ENCODE measurements at regions not wholly inside any gene's neighbourhood (a gene's known extent, or its start where the extent isn't known, plus 50 kb on each side); places are given as distances from the start of the nearest gene placed in this dataset.

GRCh38 chr11:119481667-119482400, 58.9 kb upstream of the THY1 start:
- no peak overlapping the region for H3K27ac ChIP-seq
- no peak overlapping the region for H3K4me3 ChIP-seq (ENCODE audit: low read depth, low read length)
- peaks cover 14% of the 10 kb centered on the region for H3K27me3 ChIP-seq (replicated peaks)
- H3K36me3 ChIP-seq (replicated peaks): no peaks in the 10 kb centered on the region
- TF ChIP-seq CTCF (IDR thresholded peaks at IDR 0.05; ENCODE audit: low read depth, low read length, missing control alignments): no peak
- DNase-seq: no peak
- in situ Hi-C loops (cut with HindIII; ENCODE audit: low pct_ligation_motif_present, low sequenced_read_pairs): no loop called here

GRCh38 chr11:119481021-119481666, 58.2 kb upstream of the THY1 start:
- no peak overlapping the region for H3K27ac ChIP-seq
- no peaks in the 10 kb centered on the region for H3K36me3 ChIP-seq (replicated peaks)
- DNase-seq: peak; percentile 98
- no peak overlapping the region for H3K4me3 ChIP-seq (ENCODE audit: low read depth, low read length)
- H3K27me3 ChIP-seq (replicated peaks): peaks cover 15% of the 10 kb centered on the region
- in situ Hi-C loops (cut with HindIII; ENCODE audit: low pct_ligation_motif_present, low sequenced_read_pairs): no loop called here
- TF ChIP-seq CTCF (IDR thresholded peaks at IDR 0.05; ENCODE audit: low read depth, low read length, missing control alignments): peak; percentile 98

DNA sequence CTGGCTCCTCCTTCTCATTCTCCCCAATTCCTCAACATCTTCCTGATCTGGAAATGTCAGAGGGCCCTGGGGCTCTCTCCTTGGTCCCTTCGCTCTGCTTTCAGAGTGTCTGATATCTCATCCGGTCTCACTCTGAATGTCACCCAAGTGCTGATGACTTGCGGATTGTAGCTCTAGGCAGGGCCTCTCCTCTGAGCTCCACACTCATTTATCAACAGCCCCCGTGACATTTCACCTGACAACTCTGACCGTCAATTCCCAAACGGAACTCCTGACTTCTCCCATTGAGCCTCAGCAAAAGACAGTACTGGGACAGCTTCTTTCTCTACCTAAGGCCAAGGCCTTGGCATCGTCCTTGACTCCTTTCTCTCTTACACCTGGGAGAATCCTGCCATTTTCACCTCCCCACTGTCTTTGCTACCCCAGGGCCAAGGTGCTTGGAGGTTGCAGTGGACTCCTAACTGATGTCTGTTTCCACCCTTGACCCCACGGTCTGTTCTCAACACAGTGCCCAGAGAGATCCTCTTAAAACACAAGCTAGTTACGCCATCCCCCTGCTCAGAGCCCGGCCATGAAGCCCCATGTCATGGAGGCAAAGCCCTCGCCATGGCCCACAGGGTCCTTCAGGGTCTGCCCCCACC, 57.5 kb upstream of the THY1 start:
- TF ChIP-seq CTCF (IDR thresholded peaks at IDR 0.05; ENCODE audit: low read depth, low read length, missing control alignments): no peak
- Histone ChIP-seq H3K36me3 (replicated peaks) (no peaks in the 10 kb centered on the region), H3K4me3 (ENCODE audit: low read depth, low read length) (no peak overlapping the region), H3K27me3 (replicated peaks) (peaks cover 13% of the 10 kb centered on the region), H3K27ac (no peak overlapping the region)
- in situ Hi-C loops (cut with HindIII; ENCODE audit: low pct_ligation_motif_present, low sequenced_read_pairs): no loop called here
- DNase-seq: no peak

DNA sequence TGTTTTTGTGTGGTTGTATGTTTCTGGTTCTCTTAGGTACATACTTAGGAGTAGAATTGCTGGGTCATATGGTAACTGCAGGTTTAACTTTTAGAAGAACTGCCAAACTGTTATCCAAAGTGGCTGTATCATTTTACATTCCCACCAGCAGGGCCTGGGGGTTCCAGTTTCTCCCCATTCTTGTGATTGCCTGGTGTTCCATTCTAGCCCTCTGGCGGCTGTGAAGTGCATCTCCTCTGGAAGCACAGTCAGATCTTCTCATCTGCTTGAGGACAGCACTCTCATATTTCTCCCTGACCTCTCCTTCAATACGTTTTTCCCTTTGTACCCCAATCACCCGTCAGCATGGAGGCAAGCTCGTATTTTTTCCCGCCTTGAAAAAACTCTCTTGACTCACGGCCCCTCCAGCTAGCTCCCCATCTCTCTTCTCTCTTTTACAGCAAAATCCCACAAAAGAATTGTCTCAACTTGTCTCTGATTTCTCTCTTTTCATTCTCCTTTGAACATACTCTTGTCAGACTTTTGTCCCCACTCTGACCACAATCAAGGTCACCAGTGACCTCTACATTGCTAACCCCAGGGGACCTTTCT, 56.8 kb upstream of the THY1 start:
- in situ Hi-C loops (cut with HindIII; ENCODE audit: low pct_ligation_motif_present, low sequenced_read_pairs): no loop called here
- Histone ChIP-seq H3K36me3 (replicated peaks) (no peaks in the 10 kb centered on the region), H3K27ac (no peak overlapping the region), H3K27me3 (replicated peaks) (peaks cover 10% of the 10 kb centered on the region), H3K4me3 (ENCODE audit: low read depth, low read length) (no peak overlapping the region)
- peak; percentile 44 for DNase-seq
- peak; percentile 88 for TF ChIP-seq CTCF (IDR thresholded peaks at IDR 0.05; ENCODE audit: low read depth, low read length, missing control alignments)

GRCh38 chr11:119478711-119479285, 55.8 kb upstream of the THY1 start:
- in situ Hi-C loops (cut with HindIII; ENCODE audit: low pct_ligation_motif_present, low sequenced_read_pairs): no loop called here
- peaks cover 10% of the 10 kb centered on the region for H3K27me3 ChIP-seq (replicated peaks)
- TF ChIP-seq CTCF (IDR thresholded peaks at IDR 0.05; ENCODE audit: low read depth, low read length, missing control alignments): no peak
- no peak for DNase-seq
- H3K27ac ChIP-seq: no peak overlapping the region
- no peaks in the 10 kb centered on the region for H3K36me3 ChIP-seq (replicated peaks)
- H3K4me3 ChIP-seq (ENCODE audit: low read depth, low read length): no peak overlapping the region

Measured in brain microvascular endothelial cell (primary cell).